ENCODE measurements at regions not wholly inside any gene's neighbourhood (a gene's known extent, or its start where the extent isn't known, plus 50 kb on each side); places are given as distances from the start of the nearest gene placed in this dataset.

DNA sequence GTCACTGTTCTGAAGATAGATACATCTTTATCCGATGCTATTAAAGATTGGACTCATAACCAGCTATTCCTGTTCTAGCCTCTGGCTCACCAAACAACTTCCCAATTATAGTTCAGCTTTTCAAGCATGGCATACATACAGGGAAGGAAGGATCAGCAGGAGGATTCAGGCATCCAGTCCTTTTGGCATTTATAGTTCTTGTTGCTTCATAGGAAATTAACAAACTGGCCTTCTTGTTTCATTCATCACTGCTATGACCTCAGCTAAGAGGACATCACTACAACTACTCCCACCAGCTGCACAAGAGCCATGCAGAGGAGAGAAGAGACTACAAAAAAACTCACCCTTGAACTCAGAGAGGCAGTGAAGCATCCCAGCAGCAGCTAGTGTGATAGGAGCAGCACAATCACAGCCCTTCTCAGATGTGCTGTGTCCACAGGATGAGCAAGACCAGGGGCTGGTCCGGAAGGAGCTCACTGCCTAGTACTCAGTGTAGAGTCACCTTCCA, 100.5 kb downstream of the SPTSSA start:
- Mint-ChIP-seq H3K27ac (no peak overlapping the region), H3K36me3 (ENCODE audit: low read depth) (no peaks in the 10 kb centered on the region), H3K27me3 (peaks cover 8% of the 10 kb centered on the region), H3K4me3 (no peak overlapping the region), H3K4me1 (ENCODE audit: low read depth) (no peaks in the 10 kb centered on the region), H3K9me3 (no peaks in the 10 kb centered on the region)

DNA sequence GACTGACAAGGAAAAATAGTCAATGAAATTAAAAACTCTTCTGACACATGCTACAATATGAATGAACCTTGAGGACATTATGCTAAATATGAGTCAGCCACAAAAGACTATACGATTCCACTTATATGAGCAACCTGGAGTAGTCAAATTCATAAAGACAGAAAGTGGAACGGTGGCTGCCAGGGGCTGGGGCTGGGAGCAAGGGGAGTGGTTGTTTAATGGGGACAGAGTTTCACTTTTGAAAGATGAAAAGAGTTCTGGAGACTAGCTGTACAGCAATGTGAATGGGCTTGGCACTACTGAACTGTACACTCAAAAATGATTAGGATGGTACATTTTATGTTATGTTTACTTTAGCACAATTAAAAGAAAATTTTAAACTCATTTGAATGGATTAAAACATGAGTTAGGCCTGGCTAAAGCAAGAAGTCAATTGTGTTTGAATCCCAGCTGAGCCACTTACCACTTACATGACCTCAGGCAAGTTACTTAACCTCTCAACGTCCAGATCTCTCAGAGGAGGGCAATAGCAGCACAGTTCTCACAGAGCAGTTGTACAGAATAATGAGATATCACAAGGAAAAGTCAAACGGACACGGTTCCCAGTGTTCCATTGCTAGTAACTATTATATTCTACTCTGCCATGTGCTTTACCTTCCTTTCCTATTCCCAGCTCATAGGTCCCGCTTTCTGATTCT, 102.5 kb downstream of the SPTSSA start:
- H3K27ac Mint-ChIP-seq, result no peak overlapping the region
- no peak overlapping the region for H3K4me3 Mint-ChIP-seq
- H3K36me3 Mint-ChIP-seq (ENCODE audit: low read depth), result no peaks in the 10 kb centered on the region

GRCh38 chr14:34356264-34356654, 105.8 kb downstream of the SPTSSA start:
- H3K27ac Mint-ChIP-seq, result no peak overlapping the region
- no peaks in the 10 kb centered on the region for H3K9me3 Mint-ChIP-seq
- H3K4me3 Mint-ChIP-seq, result no peak overlapping the region
- no peaks in the 10 kb centered on the region for H3K4me1 Mint-ChIP-seq (ENCODE audit: low read depth)
- no peaks in the 10 kb centered on the region for H3K36me3 Mint-ChIP-seq (ENCODE audit: low read depth)
- no peaks in the 10 kb centered on the region for H3K27me3 Mint-ChIP-seq

More for the DNA sequence above, 102.5 kb downstream of the SPTSSA start:
- no peaks in the 10 kb centered on the region for H3K9me3 Mint-ChIP-seq
- no peaks in the 10 kb centered on the region for H3K4me1 Mint-ChIP-seq (ENCODE audit: low read depth)
- H3K27me3 Mint-ChIP-seq, result peaks cover 4% of the 10 kb centered on the region

DNA sequence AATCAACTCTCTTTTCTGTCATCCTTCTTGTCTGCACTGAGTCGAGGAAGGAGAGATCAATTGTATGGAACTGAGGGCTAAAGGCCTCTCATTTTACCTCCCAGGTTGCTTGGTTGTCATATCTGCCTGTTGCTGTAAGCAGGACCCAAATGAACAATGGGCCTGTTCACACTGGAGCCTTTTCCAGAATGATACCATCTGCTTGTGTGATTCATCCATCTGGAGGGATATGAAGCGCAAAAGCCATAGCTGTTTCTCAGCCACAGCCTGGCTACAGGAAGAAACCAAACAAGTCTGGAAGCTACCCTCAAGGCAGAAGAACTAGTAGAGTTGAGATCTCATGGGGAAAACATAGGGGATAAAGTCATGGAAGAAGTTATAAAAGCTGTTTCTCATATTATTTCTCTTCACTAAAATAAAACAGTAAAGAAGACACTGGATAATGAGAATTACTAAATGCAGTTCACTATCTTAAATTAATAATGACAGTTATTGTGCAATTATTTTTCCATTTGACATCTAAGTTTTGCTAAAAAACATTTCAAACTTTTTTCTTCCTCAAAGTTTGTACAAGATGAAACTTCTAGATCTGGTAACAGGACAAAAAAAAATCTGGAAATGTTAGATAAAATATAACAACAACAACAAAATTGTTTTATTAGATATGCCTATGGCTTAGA, 106.3 kb downstream of the SPTSSA start:
- no peak overlapping the region for H3K4me3 Mint-ChIP-seq
- no peaks in the 10 kb centered on the region for H3K9me3 Mint-ChIP-seq
- no peaks in the 10 kb centered on the region for H3K27me3 Mint-ChIP-seq
- H3K36me3 Mint-ChIP-seq (ENCODE audit: low read depth), result no peaks in the 10 kb centered on the region
- H3K4me1 Mint-ChIP-seq (ENCODE audit: low read depth), result no peaks in the 10 kb centered on the region
- H3K27ac Mint-ChIP-seq, result no peak overlapping the region

GRCh38 chr14:34354556-34354955, 107.5 kb downstream of the SPTSSA start:
- H3K4me3 Mint-ChIP-seq, result no peak overlapping the region
- no peaks in the 10 kb centered on the region for H3K36me3 Mint-ChIP-seq (ENCODE audit: low read depth)
- H3K9me3 Mint-ChIP-seq, result no peaks in the 10 kb centered on the region
- H3K4me1 Mint-ChIP-seq (ENCODE audit: low read depth), result no peaks in the 10 kb centered on the region
- H3K27me3 Mint-ChIP-seq, result no peaks in the 10 kb centered on the region
- no peak overlapping the region for H3K27ac Mint-ChIP-seq

DNA sequence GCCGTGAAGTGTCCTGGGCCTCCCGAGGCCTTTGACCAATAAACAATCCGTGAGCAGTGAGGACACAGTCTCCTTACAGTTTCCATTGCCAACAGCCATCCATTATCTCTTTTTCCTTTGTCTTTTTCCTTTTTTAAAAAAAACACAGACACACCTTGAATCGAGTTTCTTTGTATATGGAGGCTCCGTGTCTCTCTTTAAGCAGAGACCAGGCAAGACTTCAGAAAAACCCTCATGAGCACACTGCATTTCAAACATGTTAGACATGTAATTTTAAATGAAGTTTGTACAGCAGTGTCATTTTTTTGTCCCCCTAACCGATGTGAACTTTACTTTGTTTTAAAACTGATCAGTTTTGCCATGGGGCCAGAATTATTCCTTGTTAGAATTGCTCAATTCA, 111.1 kb downstream of the SPTSSA start:
- Mint-ChIP-seq H3K4me3 (no peak overlapping the region), H3K4me1 (ENCODE audit: low read depth) (no peaks in the 10 kb centered on the region), H3K27me3 (no peaks in the 10 kb centered on the region), H3K9me3 (no peaks in the 10 kb centered on the region), H3K36me3 (ENCODE audit: low read depth) (no peaks in the 10 kb centered on the region), H3K27ac (no peak overlapping the region)

DNA sequence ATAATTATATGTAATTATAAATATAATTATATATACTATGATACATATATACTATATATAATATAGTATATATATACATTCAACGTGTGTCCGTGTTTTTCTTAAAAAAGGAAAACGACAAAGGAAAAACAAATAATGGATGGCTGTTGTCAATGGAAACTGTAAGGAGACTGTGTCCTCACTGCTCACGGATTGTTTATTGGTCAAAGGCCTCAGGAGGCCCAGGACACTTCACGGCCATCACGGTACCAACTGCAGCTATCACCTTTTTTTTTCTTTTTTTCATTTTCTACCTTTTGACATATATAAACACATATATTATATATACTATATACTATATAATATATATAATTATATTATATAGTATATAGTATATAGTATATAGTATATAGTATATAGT, 113.4 kb downstream of the SPTSSA start:
- H3K36me3 Mint-ChIP-seq (ENCODE audit: low read depth), result no peaks in the 10 kb centered on the region
- H3K4me3 Mint-ChIP-seq, result no peak overlapping the region
- peaks cover 3% of the 10 kb centered on the region for H3K4me1 Mint-ChIP-seq (ENCODE audit: low read depth)
- H3K27ac Mint-ChIP-seq, result no peak overlapping the region
- H3K9me3 Mint-ChIP-seq, result no peaks in the 10 kb centered on the region
- no peaks in the 10 kb centered on the region for H3K27me3 Mint-ChIP-seq

- Mint-ChIP-seq H3K9me3 (no peaks in the 10 kb centered on the region), H3K4me3 (no peak overlapping the region), H3K36me3 (ENCODE audit: low read depth) (no peaks in the 10 kb centered on the region), H3K27ac (no peak overlapping the region), H3K4me1 (ENCODE audit: low read depth) (peaks cover 3% of the 10 kb centered on the region), H3K27me3 (no peaks in the 10 kb centered on the region)
These were observed 114.4 kb downstream of the SPTSSA start for GRCh38 chr14:34347683-34348082.

DNA sequence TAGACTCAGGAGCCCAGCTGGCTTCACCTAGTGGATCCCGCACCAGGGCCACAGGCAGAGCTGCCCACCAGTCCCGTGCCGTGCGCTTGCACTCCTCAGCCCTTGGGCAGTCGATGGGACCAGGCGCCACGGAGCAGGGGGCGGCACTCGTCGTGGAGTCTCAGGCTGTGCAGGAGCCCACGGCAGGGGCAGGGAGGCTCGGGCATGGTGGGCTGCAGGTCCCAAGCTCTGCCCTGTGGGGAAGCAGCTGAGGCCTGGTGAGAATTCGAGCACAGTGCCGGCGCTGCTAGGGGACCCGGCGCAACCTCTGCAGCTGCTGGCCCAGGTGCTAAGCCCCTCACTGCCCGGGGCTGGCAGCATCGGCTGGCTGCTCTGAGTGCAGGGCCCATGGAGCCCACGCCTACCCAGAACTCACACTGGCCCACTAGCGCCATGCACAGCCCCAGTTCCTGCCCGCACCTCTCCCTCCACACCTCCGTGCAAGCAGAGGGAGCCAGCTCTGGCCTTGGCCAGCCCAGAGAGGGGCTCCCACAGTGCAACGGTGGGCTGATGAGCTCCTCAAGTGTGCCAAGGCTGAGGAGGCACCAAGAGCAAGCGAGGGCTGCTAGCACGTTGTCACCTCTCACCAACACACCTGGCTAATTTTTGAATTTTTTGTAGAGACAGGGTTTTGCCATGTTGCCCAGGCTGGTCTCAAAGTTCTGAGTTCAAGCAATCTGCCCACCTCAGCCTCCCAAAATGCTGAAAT, 116.1 kb downstream of the SPTSSA start:
- no peak overlapping the region for H3K27ac Mint-ChIP-seq
- H3K4me1 Mint-ChIP-seq (ENCODE audit: low read depth), result peaks cover 3% of the 10 kb centered on the region
- no peaks in the 10 kb centered on the region for H3K27me3 Mint-ChIP-seq
- no peaks in the 10 kb centered on the region for H3K36me3 Mint-ChIP-seq (ENCODE audit: low read depth)
- no peaks in the 10 kb centered on the region for H3K9me3 Mint-ChIP-seq
- H3K4me3 Mint-ChIP-seq, result no peak overlapping the region

DNA sequence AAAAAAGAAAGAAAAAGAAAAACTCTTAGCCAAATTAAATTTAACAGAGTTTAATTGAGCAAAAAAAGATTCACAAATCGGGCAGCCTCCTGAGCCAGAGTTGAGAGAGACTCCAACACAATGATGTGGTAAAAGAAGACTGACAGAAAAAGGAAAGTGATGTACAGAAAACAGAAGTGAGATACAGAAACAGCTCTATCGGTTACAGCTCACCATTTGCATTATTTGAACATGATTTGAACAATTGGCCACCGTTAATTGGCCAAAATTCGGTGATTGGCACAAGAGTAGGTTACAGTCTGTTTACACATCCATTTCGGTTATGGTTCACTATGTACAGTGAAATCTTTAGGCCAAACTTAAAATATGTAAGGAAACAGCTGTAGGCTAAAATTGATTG, 117.7 kb downstream of the SPTSSA start:
- Mint-ChIP-seq H3K9me3 (no peaks in the 10 kb centered on the region), H3K4me1 (ENCODE audit: low read depth) (peaks cover 3% of the 10 kb centered on the region), H3K4me3 (no peak overlapping the region), H3K36me3 (ENCODE audit: low read depth) (no peaks in the 10 kb centered on the region), H3K27me3 (no peaks in the 10 kb centered on the region), H3K27ac (no peak overlapping the region)

DNA sequence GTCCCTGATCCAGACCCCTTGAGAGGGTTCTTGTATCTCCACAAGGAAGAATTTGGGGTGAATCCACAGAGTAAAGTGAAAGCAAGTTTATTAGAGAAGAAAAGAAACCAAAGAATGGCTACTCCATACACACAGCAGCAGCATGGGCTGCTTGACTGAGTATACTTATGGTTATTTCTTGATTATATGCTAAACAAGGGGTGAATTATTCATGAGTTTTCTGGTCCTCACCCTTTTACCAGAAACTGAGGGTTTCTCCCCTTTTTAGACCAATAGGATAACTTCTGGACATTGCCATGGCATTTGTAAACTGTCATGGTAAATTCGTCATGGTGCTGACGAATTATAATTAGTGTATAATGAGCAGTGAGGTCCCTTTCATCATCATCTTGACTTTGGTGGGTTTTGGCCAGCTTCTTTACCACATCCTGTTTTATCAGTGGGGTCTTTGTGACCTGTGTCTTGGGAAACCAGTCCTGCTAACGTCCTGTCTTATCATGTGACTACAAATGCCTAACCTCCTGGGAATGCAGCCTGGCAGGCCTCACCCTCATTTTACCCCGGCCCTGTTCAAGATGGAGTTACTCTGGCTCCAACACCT, 121.9 kb downstream of the SPTSSA start:
- no peaks in the 10 kb centered on the region for H3K27me3 Mint-ChIP-seq
- H3K4me3 Mint-ChIP-seq, result no peak overlapping the region
- H3K36me3 Mint-ChIP-seq (ENCODE audit: low read depth), result no peaks in the 10 kb centered on the region
- no peak overlapping the region for H3K27ac Mint-ChIP-seq
- no peaks in the 10 kb centered on the region for H3K9me3 Mint-ChIP-seq
- H3K4me1 Mint-ChIP-seq (ENCODE audit: low read depth), result peaks cover 3% of the 10 kb centered on the region

GRCh38 chr14:34338056-34338455, 124.0 kb downstream of the SPTSSA start:
- Mint-ChIP-seq H3K9me3 (no peaks in the 10 kb centered on the region), H3K27me3 (no peaks in the 10 kb centered on the region), H3K4me3 (no peak overlapping the region), H3K36me3 (ENCODE audit: low read depth) (no peaks in the 10 kb centered on the region), H3K27ac (no peak overlapping the region), H3K4me1 (ENCODE audit: low read depth) (no peaks in the 10 kb centered on the region)

GRCh38 chr14:34336501-34336900, 125.5 kb downstream of the SPTSSA start:
- H3K9me3 Mint-ChIP-seq, result no peaks in the 10 kb centered on the region
- no peak overlapping the region for H3K27ac Mint-ChIP-seq
- no peak overlapping the region for H3K4me3 Mint-ChIP-seq
- no peaks in the 10 kb centered on the region for H3K27me3 Mint-ChIP-seq
- no peaks in the 10 kb centered on the region for H3K36me3 Mint-ChIP-seq (ENCODE audit: low read depth)
- peaks cover 4% of the 10 kb centered on the region for H3K4me1 Mint-ChIP-seq (ENCODE audit: low read depth)

DNA sequence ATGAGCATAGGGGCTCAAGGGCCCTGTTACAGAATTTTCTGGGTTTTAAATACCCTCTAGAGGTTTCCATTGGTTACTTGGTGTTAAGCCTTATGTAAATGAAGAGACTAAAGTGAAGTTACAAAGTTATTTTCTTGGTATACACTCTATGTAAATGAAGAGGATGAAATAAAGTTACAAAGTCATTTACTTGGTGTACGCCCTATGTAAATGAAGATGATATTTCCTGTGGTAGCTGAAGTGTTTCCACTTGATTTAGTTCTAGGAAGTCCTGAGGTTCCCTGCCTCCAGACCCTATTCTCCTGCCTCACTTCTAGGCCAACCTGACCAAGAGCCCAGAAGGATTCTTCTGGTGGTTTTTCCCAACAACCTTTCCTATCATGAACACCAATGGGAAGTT, 126.1 kb downstream of the SPTSSA start:
- Mint-ChIP-seq H3K27me3 (no peaks in the 10 kb centered on the region), H3K4me3 (no peak overlapping the region)

DNA sequence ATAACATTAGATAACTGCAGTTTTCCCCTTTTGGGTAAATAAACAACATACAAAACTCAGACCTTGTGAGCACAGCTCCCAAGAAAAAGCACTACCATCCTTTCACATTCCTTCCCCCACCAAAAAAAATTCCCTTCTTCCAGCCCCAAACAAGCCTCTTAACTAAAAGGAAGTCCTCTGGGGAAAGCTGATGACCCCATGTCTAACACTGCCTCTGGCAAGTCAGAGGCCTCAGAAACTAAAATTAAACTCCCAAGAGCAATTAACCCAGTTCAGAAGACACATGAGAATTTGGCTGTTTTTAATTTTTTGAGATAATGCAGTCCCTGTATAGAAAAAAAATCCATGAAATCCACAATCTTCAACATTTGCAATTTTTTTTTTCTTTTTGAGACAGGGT, 127.7 kb downstream of the SPTSSA start:
- H3K27ac Mint-ChIP-seq, result no peak overlapping the region
- H3K4me1 Mint-ChIP-seq (ENCODE audit: low read depth), result peaks cover 4% of the 10 kb centered on the region
- H3K4me3 Mint-ChIP-seq, result no peak overlapping the region

More for the DNA sequence above, 126.1 kb downstream of the SPTSSA start:
- no peaks in the 10 kb centered on the region for H3K36me3 Mint-ChIP-seq (ENCODE audit: low read depth)
- H3K9me3 Mint-ChIP-seq, result no peaks in the 10 kb centered on the region
- H3K4me1 Mint-ChIP-seq (ENCODE audit: low read depth), result peaks cover 4% of the 10 kb centered on the region
- H3K27ac Mint-ChIP-seq, result no peak overlapping the region

More for the DNA sequence above, 127.7 kb downstream of the SPTSSA start:
- H3K36me3 Mint-ChIP-seq (ENCODE audit: low read depth), result no peaks in the 10 kb centered on the region
- H3K27me3 Mint-ChIP-seq, result no peaks in the 10 kb centered on the region
- H3K9me3 Mint-ChIP-seq, result no peaks in the 10 kb centered on the region

Measured in stimulated activated naive CD8-positive, alpha-beta T cell treated with anti-CD3 and anti-CD28 coated beads, Interleukin-15, Interleukin-2, amounts not matched to agents 100 ng/mL and 50 ng/mL, for 24 hours (primary cell).